ENCODE measurements at regions not wholly inside any gene's neighbourhood (a gene's known extent, or its start where the extent isn't known, plus 50 kb on each side); places are given as distances from the start of the nearest gene placed in this dataset.

GRCh38 chr10:8378198-8378983, 323.9 kb downstream of the GATA3 start:
- TF ChIP-seq POLR2AphosphoS5 (IDR thresholded peaks at IDR 0.05; ENCODE audit: insufficient read depth in 1 of 2, low read depth in 1 of 2) (no peak), POLR2A (IDR thresholded peaks at IDR 0.05) (no peak), CTCF (IDR thresholded peaks at IDR 0.05) (no peak)
- no peak for DNase-seq (ENCODE audit: extremely low spot score in 2 of 2)
- H3K4me3 ChIP-seq: no peak overlapping the region
- no peaks in the 10 kb centered on the region for H3K36me3 ChIP-seq
- H3K27me3 ChIP-seq: no peaks in the 10 kb centered on the region
- H3K27ac ChIP-seq: no peak overlapping the region
- intact Hi-C loops (cut with DNase I): no loop called here
- H3K4me1 ChIP-seq: no peaks in the 10 kb centered on the region
- no peaks in the 10 kb centered on the region for H3K9me3 ChIP-seq

GRCh38 chr10:8379906-8380832, 325.7 kb downstream of the GATA3 start:
- no peak for DNase-seq (ENCODE audit: extremely low spot score in 2 of 2)
- Histone ChIP-seq H3K27ac (no peak overlapping the region), H3K4me3 (no peak overlapping the region), H3K9me3 (no peaks in the 10 kb centered on the region), H3K36me3 (no peaks in the 10 kb centered on the region), H3K27me3 (no peaks in the 10 kb centered on the region), H3K4me1 (no peaks in the 10 kb centered on the region)
- intact Hi-C loops (cut with DNase I): no loop called here
- no peak for TF ChIP-seq CTCF (IDR thresholded peaks at IDR 0.05)
- no peak for TF ChIP-seq POLR2A (IDR thresholded peaks at IDR 0.05)
- TF ChIP-seq POLR2AphosphoS5 (IDR thresholded peaks at IDR 0.05; ENCODE audit: insufficient read depth in 1 of 2, low read depth in 1 of 2): no peak

GRCh38 chr10:8380833-8381496, 326.5 kb downstream of the GATA3 start:
- Histone ChIP-seq H3K4me1 (no peaks in the 10 kb centered on the region), H3K27ac (no peak overlapping the region), H3K4me3 (no peak overlapping the region), H3K27me3 (no peaks in the 10 kb centered on the region), H3K36me3 (no peaks in the 10 kb centered on the region), H3K9me3 (no peaks in the 10 kb centered on the region)
- no peak for DNase-seq (ENCODE audit: extremely low spot score in 2 of 2)
- intact Hi-C loops (cut with DNase I): no loop called here
- TF ChIP-seq CTCF (IDR thresholded peaks at IDR 0.05): no peak
- TF ChIP-seq POLR2AphosphoS5 (IDR thresholded peaks at IDR 0.05; ENCODE audit: insufficient read depth in 1 of 2, low read depth in 1 of 2): no peak
- TF ChIP-seq POLR2A (IDR thresholded peaks at IDR 0.05): no peak

- no peak overlapping the region for H3K4me3 ChIP-seq
- H3K27me3 ChIP-seq: no peaks in the 10 kb centered on the region
- H3K36me3 ChIP-seq: no peaks in the 10 kb centered on the region
- H3K9me3 ChIP-seq: no peaks in the 10 kb centered on the region
- TF ChIP-seq CTCF (IDR thresholded peaks at IDR 0.05) (no peak), POLR2AphosphoS5 (IDR thresholded peaks at IDR 0.05; ENCODE audit: insufficient read depth in 1 of 2, low read depth in 1 of 2) (no peak), POLR2A (IDR thresholded peaks at IDR 0.05) (no peak)
- DNase-seq (ENCODE audit: extremely low spot score in 2 of 2): no peak
- no peaks in the 10 kb centered on the region for H3K4me1 ChIP-seq
- no peak overlapping the region for H3K27ac ChIP-seq
- intact Hi-C loops (cut with DNase I): no loop called here
Observed at GRCh38 chr10:8386781-8387180, 332.3 kb downstream of the GATA3 start.
